ENCODE measurements at regions not wholly inside any gene's neighbourhood (a gene's known extent, or its start where the extent isn't known, plus 50 kb on each side); places are given as distances from the start of the nearest gene placed in this dataset.
"Not testable (repeated sequence)": the region's sequence is repeated elsewhere in the genome, so short reads cannot be mapped to it uniquely, and the experiment has no call there.

- peaks cover 3% of the 10 kb centered on the region for H3K9me3 ChIP-seq
- no peaks in the 10 kb centered on the region for H3K4me1 ChIP-seq
- 78% methylated on average over 3 of the region's 3 CpGs for WGBS
- no peak overlapping the region for H3K4me3 ChIP-seq
- no peaks in the 10 kb centered on the region for H3K27me3 ChIP-seq
- TF ChIP-seq CTCF (IDR thresholded peaks at IDR 0.05) (no peak), POLR2A (IDR thresholded peaks at IDR 0.05) (no peak), EP300 (IDR thresholded peaks at IDR 0.05) (no peak), POLR2AphosphoS5 (IDR thresholded peaks at IDR 0.05) (no peak)
- DNase-seq (ENCODE audit: low spot score in 2 of 2) = no peak
- no peak overlapping the region for H3K27ac ChIP-seq
- no peaks in the 10 kb centered on the region for H3K36me3 ChIP-seq
Observed at GRCh38 chr21:21996891-21997290, 998.7 kb downstream of the NCAM2 start.

GRCh38 chr21:21997390-21998333 lies 999.5 kb downstream of the NCAM2 start:
- no peak for DNase-seq (ENCODE audit: low spot score in 2 of 2)
- H3K4me3 ChIP-seq = no peak overlapping the region
- no peak overlapping the region for H3K27ac ChIP-seq
- no peak for TF ChIP-seq POLR2AphosphoS5 (IDR thresholded peaks at IDR 0.05)
- TF ChIP-seq EP300 (IDR thresholded peaks at IDR 0.05) = no peak
- no peak for TF ChIP-seq POLR2A (IDR thresholded peaks at IDR 0.05)
- TF ChIP-seq CTCF (IDR thresholded peaks at IDR 0.05) = no peak
- H3K27me3 ChIP-seq = no peaks in the 10 kb centered on the region
- H3K9me3 ChIP-seq = peaks cover 3% of the 10 kb centered on the region
- no peaks in the 10 kb centered on the region for H3K4me1 ChIP-seq
- no peaks in the 10 kb centered on the region for H3K36me3 ChIP-seq

GRCh38 chr21:22019766-22020165 lies 1021.6 kb downstream of the NCAM2 start:
- Histone ChIP-seq H3K9me3 (no peaks in the 10 kb centered on the region), H3K36me3 (no peaks in the 10 kb centered on the region), H3K4me1 (no peaks in the 10 kb centered on the region), H3K27me3 (no peaks in the 10 kb centered on the region), H3K27ac (no peak overlapping the region), H3K4me3 (no peak overlapping the region)
- no peak for TF ChIP-seq EP300 (IDR thresholded peaks at IDR 0.05)
- no peak for TF ChIP-seq POLR2AphosphoS5 (IDR thresholded peaks at IDR 0.05)
- no peak for TF ChIP-seq POLR2A (IDR thresholded peaks at IDR 0.05)
- no peak for TF ChIP-seq CTCF (IDR thresholded peaks at IDR 0.05)
- no peak for DNase-seq (ENCODE audit: low spot score in 2 of 2)
- 78% methylated on average over 1 of the region's 1 CpG for WGBS

GRCh38 chr21:22020221-22020620 lies 1022.0 kb downstream of the NCAM2 start:
- H3K36me3 ChIP-seq = no peaks in the 10 kb centered on the region
- 57% methylated on average over 3 of the region's 3 CpGs for WGBS
- H3K27ac ChIP-seq = no peak overlapping the region
- no peak for TF ChIP-seq POLR2A (IDR thresholded peaks at IDR 0.05)
- TF ChIP-seq POLR2AphosphoS5 (IDR thresholded peaks at IDR 0.05) = no peak
- TF ChIP-seq EP300 (IDR thresholded peaks at IDR 0.05) = no peak
- TF ChIP-seq CTCF (IDR thresholded peaks at IDR 0.05) = no peak
- no peaks in the 10 kb centered on the region for H3K9me3 ChIP-seq
- H3K4me1 ChIP-seq = no peaks in the 10 kb centered on the region
- H3K4me3 ChIP-seq = no peak overlapping the region
- no peak for DNase-seq (ENCODE audit: low spot score in 2 of 2)
- H3K27me3 ChIP-seq = no peaks in the 10 kb centered on the region

GRCh38 chr21:22023896-22024295 lies 1025.7 kb downstream of the NCAM2 start:
- 50% methylated on average over 2 of the region's 2 CpGs for WGBS
- not testable (repeated sequence) for DNase-seq (ENCODE audit: low spot score in 2 of 2); H3K27ac ChIP-seq; H3K4me3 ChIP-seq; H3K36me3 ChIP-seq; H3K9me3 ChIP-seq; H3K27me3 ChIP-seq; H3K4me1 ChIP-seq

Measured in suprapubic skin (tissue), 4 donors.